KMS-11 (cell line): ENCODE measurements at regions not wholly inside any gene's neighbourhood (a gene's known extent, or its start where the extent isn't known, plus 50 kb on each side); places are given as distances from the start of the nearest gene placed in this dataset.
"Not testable (repeated sequence)": the region's sequence is repeated elsewhere in the genome, so short reads cannot be mapped to it uniquely, and the experiment has no call there.

Source experiments
- H2AFZ ChIP-seq: fragments of 200-600 bp; sonication (generic); 2 replicates; pipeline ENCODE4 v1.6.1; 2016; ENCODE audit warnings: antibody characterized with exemption, mixed run types, low read depth
- H3K27ac ChIP-seq: fragments of 200-600 bp; sonication (generic); 2 replicates; pipeline ENCODE4 v1.6.1; 2016; ENCODE audit warnings: mild to moderate bottlenecking, mixed run types
- H3K27me3 ChIP-seq: fragments of 200-600 bp; sonication (generic); 2 replicates; pipeline ENCODE4 v1.6.1; 2017; ENCODE audit warnings: mild to moderate bottlenecking, low read depth, mixed run types, moderate library complexity; ENCODE audit not compliant: insufficient read depth
- H3K36me3 ChIP-seq: fragments of 200-600 bp; sonication (generic); 2 replicates; pipeline ENCODE4 v1.6.1; 2017; ENCODE audit warnings: mild to moderate bottlenecking, mixed run types; ENCODE audit not compliant: insufficient read depth
- H3K4me1 ChIP-seq: fragments of 200-600 bp; sonication (generic); 2 replicates; pipeline ENCODE4 v1.6.1; 2016; ENCODE audit warnings: mild to moderate bottlenecking, low read depth, mixed run types; ENCODE audit not compliant: poor library complexity, severe bottlenecking
- H3K4me2 ChIP-seq: fragments of 200-600 bp; sonication (generic); 2 replicates; pipeline ENCODE4 v1.7.0; 2016; ENCODE audit warnings: mild to moderate bottlenecking, mixed run types
- H3K4me3 ChIP-seq: fragments of 200-600 bp; sonication (generic); IDR thresholded peaks from 2 replicates; pipeline ENCODE4 v1.6.1; 2017; ENCODE audit warnings: low read depth, low read length, mixed read lengths; ENCODE audit not compliant: insufficient read depth
- H3K79me2 ChIP-seq: fragments of 200-600 bp; sonication (generic); 2 replicates; pipeline ENCODE4 v1.6.1; 2016; ENCODE audit warnings: low read depth, mixed run types; ENCODE audit not compliant: insufficient read depth
- H3K9ac ChIP-seq: fragments of 200-600 bp; sonication (generic); 2 replicates; pipeline ENCODE4 v1.6.1; 2016; ENCODE audit warnings: mild to moderate bottlenecking, mixed run types
- H4K20me1 ChIP-seq: fragments of 200-600 bp; sonication (generic); 2 replicates; pipeline ENCODE4 v1.6.1; 2016; ENCODE audit warnings: mild to moderate bottlenecking, mixed run types; ENCODE audit not compliant: insufficient read depth
- CTCF ChIP-seq: fragments of 200-600 bp; sonication (generic); conservative IDR thresholded peaks from 2 replicates; pipeline ENCODE4 v1.6.1; 2017; ENCODE audit warnings: low read depth, mild to moderate bottlenecking, antibody characterized with exemption, low read length, moderate library complexity, mixed read lengths

DNA sequence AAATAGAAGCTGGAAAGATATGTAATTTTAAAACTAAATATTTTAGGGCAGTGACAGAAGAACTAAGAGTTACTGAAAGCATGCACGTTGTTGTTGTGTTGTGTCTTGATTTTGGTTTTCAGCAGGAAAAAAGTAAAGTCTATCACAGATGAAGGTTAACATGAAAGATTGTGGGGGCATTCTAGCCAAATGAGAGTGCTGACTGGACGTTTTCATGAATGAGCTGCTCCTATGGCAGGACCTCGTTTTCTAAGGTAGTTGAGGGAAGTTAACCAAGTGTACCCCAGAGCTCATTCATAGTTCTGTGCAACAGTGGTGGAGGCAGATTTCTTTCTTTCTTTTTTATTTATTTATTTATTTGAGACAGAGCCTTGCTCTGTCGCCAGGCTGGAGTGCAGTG, 194.6 kb upstream of the IRS2 start:
- TF ChIP-seq CTCF: no peak
- Histone ChIP-seq H2AFZ (no peak overlapping the region), H3K4me1 (no peaks in the 10 kb centered on the region), H3K27me3 (no peaks in the 10 kb centered on the region), H3K4me3 (no peak overlapping the region), H3K79me2 (no peaks in the 10 kb centered on the region), H3K9ac (no peak overlapping the region), H3K4me2 (no peak overlapping the region), H4K20me1 (no peaks in the 10 kb centered on the region), H3K36me3 (no peaks in the 10 kb centered on the region), H3K27ac (no peak overlapping the region)

DNA sequence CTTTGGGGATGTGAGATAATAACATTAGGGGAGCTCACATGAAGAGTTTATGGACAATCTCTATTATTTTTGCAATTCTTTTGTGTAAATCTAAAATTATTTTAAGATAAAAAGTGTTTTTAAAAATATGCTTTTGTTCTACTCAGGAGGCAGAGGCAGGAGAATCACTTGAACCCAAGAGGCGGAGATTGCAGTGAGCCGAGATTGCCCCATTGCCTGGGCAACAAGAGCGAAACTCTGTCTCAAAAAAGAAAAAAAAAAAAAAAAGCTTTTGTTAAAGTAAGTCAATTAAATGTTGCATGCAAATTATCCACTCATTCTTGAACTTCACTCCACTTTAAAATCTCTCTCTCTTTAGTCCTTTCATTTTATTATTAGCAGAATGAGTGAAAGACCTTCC, 193.3 kb upstream of the IRS2 start:
- H3K27me3 ChIP-seq, H3K4me1 ChIP-seq, H3K36me3 ChIP-seq, H3K4me3 ChIP-seq, H4K20me1 ChIP-seq, H3K4me2 ChIP-seq, H3K9ac ChIP-seq, H3K79me2 ChIP-seq, H3K27ac ChIP-seq, H2AFZ ChIP-seq: not testable (repeated sequence)

GRCh38 chr13:109979228-109979627, 192.8 kb upstream of the IRS2 start:
- no peak overlapping the region for H3K4me3 ChIP-seq
- H4K20me1 ChIP-seq: no peaks in the 10 kb centered on the region
- H3K27ac ChIP-seq: no peak overlapping the region
- H3K4me2 ChIP-seq: no peak overlapping the region
- H3K36me3 ChIP-seq: no peaks in the 10 kb centered on the region
- H2AFZ ChIP-seq: no peak overlapping the region
- no peaks in the 10 kb centered on the region for H3K27me3 ChIP-seq
- no peak for TF ChIP-seq CTCF
- no peaks in the 10 kb centered on the region for H3K79me2 ChIP-seq
- no peak overlapping the region for H3K9ac ChIP-seq
- H3K4me1 ChIP-seq: no peaks in the 10 kb centered on the region

DNA sequence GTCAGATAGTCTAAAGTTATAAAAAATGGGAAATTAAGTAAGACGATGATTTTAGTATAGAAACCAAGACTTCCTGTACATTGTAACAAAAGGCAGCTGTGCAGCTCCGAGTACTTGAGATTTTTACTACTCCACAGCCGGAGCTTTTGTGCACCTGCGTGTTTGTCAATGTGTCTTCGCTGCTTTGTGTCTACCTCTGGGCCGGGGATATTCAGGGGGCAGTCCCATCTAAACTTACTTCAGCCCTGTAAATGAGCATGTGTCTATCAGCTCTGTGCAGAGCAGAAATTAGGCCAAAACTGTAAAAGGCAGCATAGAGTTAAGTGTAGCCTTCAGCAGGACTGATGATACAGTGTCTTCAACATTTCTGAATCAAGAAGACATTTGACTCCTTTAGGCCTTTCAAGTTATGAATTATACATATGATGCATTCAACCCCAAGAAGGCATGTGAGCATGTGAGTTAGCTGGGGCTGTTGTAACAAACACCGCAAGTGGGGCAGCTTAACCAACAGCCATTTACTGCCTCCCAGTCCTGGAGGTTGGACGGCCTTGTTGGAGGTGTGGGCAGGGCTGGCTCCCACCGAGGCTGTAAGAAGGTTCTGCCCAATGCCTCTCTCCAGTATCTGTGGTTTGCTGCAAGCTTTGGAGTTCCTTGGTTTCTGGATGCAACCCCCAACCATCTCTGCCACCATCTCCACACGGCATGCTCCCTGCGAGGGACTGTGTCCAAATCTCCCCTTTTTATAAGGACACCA, 191.0 kb upstream of the IRS2 start:
- no peaks in the 10 kb centered on the region for H3K79me2 ChIP-seq
- no peak for TF ChIP-seq CTCF
- no peaks in the 10 kb centered on the region for H4K20me1 ChIP-seq
- H3K9ac ChIP-seq: no peak overlapping the region
- no peaks in the 10 kb centered on the region for H3K36me3 ChIP-seq
- H3K27ac ChIP-seq: no peak overlapping the region
- H3K4me1 ChIP-seq: no peaks in the 10 kb centered on the region
- no peaks in the 10 kb centered on the region for H3K27me3 ChIP-seq
- no peak overlapping the region for H3K4me3 ChIP-seq
- no peak overlapping the region for H2AFZ ChIP-seq
- no peak overlapping the region for H3K4me2 ChIP-seq

- no peak for TF ChIP-seq CTCF
- Histone ChIP-seq H3K4me2 (no peak overlapping the region), H3K27me3 (no peaks in the 10 kb centered on the region), H3K36me3 (no peaks in the 10 kb centered on the region), H3K27ac (no peak overlapping the region), H3K4me3 (no peak overlapping the region), H2AFZ (no peak overlapping the region), H3K4me1 (no peaks in the 10 kb centered on the region), H3K9ac (no peak overlapping the region), H3K79me2 (no peaks in the 10 kb centered on the region), H4K20me1 (no peaks in the 10 kb centered on the region)
Observed at GRCh38 chr13:109976206-109976997, 190.0 kb upstream of the IRS2 start.
